ENCODE measurements at regions not wholly inside any gene's neighbourhood (a gene's known extent, or its start where the extent isn't known, plus 50 kb on each side); places are given as distances from the start of the nearest gene placed in this dataset.

DNA sequence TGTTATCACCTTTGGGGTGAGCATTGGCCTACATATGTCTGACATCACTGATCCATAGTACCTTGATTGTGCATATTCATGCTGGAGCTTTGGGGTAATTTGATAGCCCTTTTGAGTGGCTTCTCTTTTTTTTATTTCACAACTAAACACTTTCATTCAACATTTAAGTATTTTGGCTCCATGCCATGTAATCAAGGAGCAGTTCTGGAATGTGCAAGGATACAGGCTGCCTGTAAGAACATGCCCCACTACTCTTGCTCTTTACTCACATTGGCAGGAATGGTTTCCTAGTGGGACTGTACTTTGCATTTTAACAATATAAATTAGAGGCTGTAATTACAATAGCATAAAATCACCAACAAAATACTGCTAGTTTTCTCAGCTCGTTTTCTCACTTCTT is 300.7 kb upstream of the SPAG17 start:
- Histone ChIP-seq H3K4me3 (no peak overlapping the region), H3K36me3 (no peaks in the 10 kb centered on the region), H3K9me3 (no peaks in the 10 kb centered on the region), H3K27ac (no peak overlapping the region), H3K27me3 (no peaks in the 10 kb centered on the region), H3K4me1 (no peaks in the 10 kb centered on the region)
- 48 to 53% methylated on average over 1 of the region's 1 CpG for WGBS, 2 donors
- TF ChIP-seq POLR2A (IDR thresholded peaks at IDR 0.05) (no peak), EP300 (IDR thresholded peaks at IDR 0.05) (no peak)
- TF ChIP-seq, protein P1, sequence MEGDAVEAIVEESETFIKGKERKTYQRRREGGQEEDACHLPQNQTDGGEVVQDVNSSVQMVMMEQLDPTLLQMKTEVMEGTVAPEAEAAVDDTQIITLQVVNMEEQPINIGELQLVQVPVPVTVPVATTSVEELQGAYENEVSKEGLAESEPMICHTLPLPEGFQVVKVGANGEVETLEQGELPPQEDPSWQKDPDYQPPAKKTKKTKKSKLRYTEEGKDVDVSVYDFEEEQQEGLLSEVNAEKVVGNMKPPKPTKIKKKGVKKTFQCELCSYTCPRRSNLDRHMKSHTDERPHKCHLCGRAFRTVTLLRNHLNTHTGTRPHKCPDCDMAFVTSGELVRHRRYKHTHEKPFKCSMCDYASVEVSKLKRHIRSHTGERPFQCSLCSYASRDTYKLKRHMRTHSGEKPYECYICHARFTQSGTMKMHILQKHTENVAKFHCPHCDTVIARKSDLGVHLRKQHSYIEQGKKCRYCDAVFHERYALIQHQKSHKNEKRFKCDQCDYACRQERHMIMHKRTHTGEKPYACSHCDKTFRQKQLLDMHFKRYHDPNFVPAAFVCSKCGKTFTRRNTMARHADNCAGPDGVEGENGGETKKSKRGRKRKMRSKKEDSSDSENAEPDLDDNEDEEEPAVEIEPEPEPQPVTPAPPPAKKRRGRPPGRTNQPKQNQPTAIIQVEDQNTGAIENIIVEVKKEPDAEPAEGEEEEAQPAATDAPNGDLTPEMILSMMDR (IDR thresholded peaks at IDR 0.05), result no peak
- no peak for DNase-seq (ENCODE audit: low spot score in 2 of 2)

DNA sequence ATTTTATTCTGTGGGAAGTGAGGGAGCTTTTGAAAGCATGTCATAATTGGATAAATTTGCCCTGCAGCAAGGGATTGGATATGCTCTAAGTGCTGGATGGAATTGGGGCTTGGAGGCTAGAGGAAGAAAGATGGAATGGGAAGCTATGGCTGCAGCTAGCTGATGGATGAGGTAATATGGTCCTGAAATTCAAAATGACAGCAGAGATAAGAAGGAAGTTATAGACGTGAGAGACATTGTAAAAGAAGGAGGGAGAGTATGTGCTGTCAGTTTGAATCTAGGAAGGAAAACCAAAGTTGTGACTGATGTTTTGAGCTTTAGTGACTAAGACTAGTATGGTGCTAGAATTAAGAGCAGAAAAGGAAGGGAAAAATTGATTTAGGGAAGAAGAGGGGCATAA is 299.9 kb upstream of the SPAG17 start:
- no peak overlapping the region for H3K4me3 ChIP-seq
- 42 to 47% methylated on average over 1 of the region's 1 CpG for WGBS, 2 donors
- H3K4me1 ChIP-seq, result no peaks in the 10 kb centered on the region
- no peaks in the 10 kb centered on the region for H3K36me3 ChIP-seq
- TF ChIP-seq EP300 (IDR thresholded peaks at IDR 0.05), result no peak
- TF ChIP-seq, protein P1 (IDR thresholded peaks at IDR 0.05), result no peak
- TF ChIP-seq POLR2A (IDR thresholded peaks at IDR 0.05), result no peak
- no peaks in the 10 kb centered on the region for H3K27me3 ChIP-seq
- DNase-seq (ENCODE audit: low spot score in 2 of 2), result no peak
- H3K27ac ChIP-seq, result no peak overlapping the region
- H3K9me3 ChIP-seq, result no peaks in the 10 kb centered on the region

DNA sequence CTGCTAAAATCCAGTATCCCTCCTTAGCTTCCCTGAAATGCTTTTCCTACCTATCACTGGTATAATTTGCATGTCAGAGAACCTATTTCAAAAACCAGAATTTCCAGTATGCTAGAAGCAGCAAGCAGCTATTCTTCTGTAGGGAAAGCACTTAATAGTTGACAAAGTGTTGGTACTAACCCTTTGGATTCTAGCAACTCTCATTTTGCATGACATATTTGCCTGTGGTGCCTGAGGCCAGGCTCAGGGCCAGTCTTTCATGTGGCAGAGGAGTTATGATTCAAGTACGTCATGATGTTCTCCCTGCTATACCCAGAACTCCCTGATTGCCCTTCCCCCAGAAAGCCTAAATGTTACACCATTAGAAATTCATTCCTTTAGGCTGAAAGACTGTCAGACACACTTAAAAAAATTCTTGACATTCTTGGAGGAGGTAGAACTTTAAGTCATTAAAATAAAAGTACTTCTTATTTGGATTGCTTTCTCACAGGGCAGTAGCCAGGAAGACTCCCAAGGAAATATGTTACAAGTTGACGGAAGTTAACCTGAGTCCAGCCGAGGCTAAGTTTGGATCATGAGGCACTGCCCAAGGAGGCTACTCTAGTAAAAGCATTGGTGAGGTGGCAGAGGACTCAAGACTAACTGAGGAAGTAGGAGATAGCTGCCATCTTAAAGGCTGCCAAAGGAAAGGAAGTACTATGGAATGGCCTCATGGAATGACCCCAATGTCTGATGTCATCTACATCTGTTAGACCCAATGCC is 298.4 kb upstream of the SPAG17 start:
- H3K27me3 ChIP-seq, result no peaks in the 10 kb centered on the region
- no peak for DNase-seq (ENCODE audit: low spot score in 2 of 2)
- H3K4me1 ChIP-seq, result no peaks in the 10 kb centered on the region
- no peaks in the 10 kb centered on the region for H3K36me3 ChIP-seq
- 79 to 80% methylated on average over 3 of the region's 3 CpGs for WGBS, 2 donors
- TF ChIP-seq EP300 (IDR thresholded peaks at IDR 0.05) (no peak), POLR2A (IDR thresholded peaks at IDR 0.05) (no peak)
- TF ChIP-seq, protein P1 (IDR thresholded peaks at IDR 0.05), result no peak
- no peak overlapping the region for H3K4me3 ChIP-seq
- H3K27ac ChIP-seq, result no peak overlapping the region
- H3K9me3 ChIP-seq, result no peaks in the 10 kb centered on the region

DNA sequence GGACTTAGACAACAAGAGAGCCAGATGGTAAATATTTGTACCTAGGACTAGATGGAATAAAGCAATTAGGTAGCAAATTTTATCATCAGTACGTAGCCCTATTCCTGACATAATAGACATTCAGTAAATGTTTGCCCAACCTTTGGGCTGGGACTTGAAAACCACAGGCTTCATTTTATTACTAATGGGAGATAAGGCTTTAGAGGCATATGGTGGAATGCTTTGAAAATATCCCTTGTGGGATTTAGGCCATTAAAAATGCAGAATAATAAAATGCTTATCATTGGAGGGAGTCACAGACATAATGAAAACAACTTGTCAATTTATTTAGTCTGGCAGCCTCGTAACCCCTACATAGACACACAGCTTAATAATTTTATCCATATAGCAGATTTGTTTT is 296.1 kb upstream of the SPAG17 start:
- Histone ChIP-seq H3K9me3 (no peaks in the 10 kb centered on the region), H3K4me1 (no peaks in the 10 kb centered on the region), H3K36me3 (no peaks in the 10 kb centered on the region), H3K27me3 (no peaks in the 10 kb centered on the region), H3K4me3 (no peak overlapping the region), H3K27ac (no peak overlapping the region)
- no peak for DNase-seq (ENCODE audit: low spot score in 2 of 2)
- TF ChIP-seq, protein P1 (IDR thresholded peaks at IDR 0.05), result no peak
- TF ChIP-seq EP300 (IDR thresholded peaks at IDR 0.05) (no peak), POLR2A (IDR thresholded peaks at IDR 0.05) (no peak)
- WGBS, 2 donors, result 54 to 62% methylated on average over 2 of the region's 2 CpGs

DNA sequence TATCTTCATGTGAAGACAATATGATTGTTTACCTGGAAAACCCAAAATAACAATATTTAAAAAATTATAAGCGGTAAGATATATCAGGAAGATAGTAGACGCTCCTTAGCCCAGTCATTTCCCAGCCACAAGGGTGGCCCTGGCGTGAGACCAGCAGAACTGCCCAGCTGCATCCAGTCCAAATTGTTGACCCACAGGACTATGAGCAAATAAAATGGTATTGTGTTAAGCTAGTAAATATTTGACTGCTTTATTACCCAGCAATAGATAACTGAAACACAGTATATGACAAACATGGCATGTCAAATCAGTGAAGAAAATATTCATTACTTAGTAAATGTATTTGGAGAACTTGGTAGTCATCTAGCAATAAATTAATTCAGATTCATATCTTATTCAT is 294.3 kb upstream of the SPAG17 start:
- Histone ChIP-seq H3K36me3 (no peaks in the 10 kb centered on the region), H3K9me3 (no peaks in the 10 kb centered on the region), H3K4me1 (no peaks in the 10 kb centered on the region), H3K4me3 (no peak overlapping the region), H3K27me3 (no peaks in the 10 kb centered on the region), H3K27ac (no peak overlapping the region)
- DNase-seq (ENCODE audit: low spot score in 2 of 2), result no peak
- TF ChIP-seq EP300 (IDR thresholded peaks at IDR 0.05) (no peak), POLR2A (IDR thresholded peaks at IDR 0.05) (no peak)
- TF ChIP-seq, protein P1 (IDR thresholded peaks at IDR 0.05), result no peak
- WGBS, 2 donors, result 92 to 95% methylated on average over 3 of the region's 3 CpGs
